ENCODE measurements at regions not wholly inside any gene's neighbourhood (a gene's known extent, or its start where the extent isn't known, plus 50 kb on each side); places are given as distances from the start of the nearest gene placed in this dataset.

DNA sequence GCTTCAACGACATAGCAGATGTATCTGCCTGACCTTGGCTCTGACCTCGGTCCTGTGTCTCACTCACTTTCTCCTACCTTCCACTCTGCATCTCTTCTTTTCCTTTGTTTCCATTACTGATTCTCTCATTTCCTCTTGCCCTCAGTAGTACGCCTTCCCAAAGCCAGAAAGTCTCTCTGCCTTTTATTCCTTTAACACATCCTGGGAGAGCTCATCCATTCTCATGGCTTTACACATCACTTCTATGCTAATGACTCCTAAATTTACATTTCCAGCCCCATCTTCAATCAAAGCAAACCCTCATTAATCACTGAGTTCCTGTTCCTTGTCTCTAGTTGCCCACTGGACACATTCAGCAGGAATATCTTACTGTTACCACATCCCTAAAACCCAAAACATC lies 938.6 kb downstream of the NTRK3 start:
- TF ChIP-seq, protein P1, sequence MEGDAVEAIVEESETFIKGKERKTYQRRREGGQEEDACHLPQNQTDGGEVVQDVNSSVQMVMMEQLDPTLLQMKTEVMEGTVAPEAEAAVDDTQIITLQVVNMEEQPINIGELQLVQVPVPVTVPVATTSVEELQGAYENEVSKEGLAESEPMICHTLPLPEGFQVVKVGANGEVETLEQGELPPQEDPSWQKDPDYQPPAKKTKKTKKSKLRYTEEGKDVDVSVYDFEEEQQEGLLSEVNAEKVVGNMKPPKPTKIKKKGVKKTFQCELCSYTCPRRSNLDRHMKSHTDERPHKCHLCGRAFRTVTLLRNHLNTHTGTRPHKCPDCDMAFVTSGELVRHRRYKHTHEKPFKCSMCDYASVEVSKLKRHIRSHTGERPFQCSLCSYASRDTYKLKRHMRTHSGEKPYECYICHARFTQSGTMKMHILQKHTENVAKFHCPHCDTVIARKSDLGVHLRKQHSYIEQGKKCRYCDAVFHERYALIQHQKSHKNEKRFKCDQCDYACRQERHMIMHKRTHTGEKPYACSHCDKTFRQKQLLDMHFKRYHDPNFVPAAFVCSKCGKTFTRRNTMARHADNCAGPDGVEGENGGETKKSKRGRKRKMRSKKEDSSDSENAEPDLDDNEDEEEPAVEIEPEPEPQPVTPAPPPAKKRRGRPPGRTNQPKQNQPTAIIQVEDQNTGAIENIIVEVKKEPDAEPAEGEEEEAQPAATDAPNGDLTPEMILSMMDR (IDR thresholded peaks at IDR 0.05; ENCODE audit: poor library complexity, severe bottlenecking) = no peak
- TF ChIP-seq MXI1 (conservative IDR thresholded peaks at IDR 0.05; ENCODE audit: poor library complexity, severe bottlenecking) = no peak
- no peak for TF ChIP-seq EZH2 (IDR thresholded peaks at IDR 0.05; ENCODE audit: borderline replicate concordance, insufficient read depth, low read length, poor library complexity, severe bottlenecking)
- no peak for TF ChIP-seq SMC3 (conservative IDR thresholded peaks at IDR 0.05; ENCODE audit: poor library complexity)
- no peak for TF ChIP-seq POLR2AphosphoS5 (IDR thresholded peaks at IDR 0.05)
- TF ChIP-seq EP300 (conservative IDR thresholded peaks at IDR 0.05; ENCODE audit: poor library complexity, severe bottlenecking) = no peak
- TF ChIP-seq TAF1 (IDR thresholded peaks at IDR 0.05; ENCODE audit: low read depth) = no peak
- no peak for TF ChIP-seq RAD21 (conservative IDR thresholded peaks at IDR 0.05)
- TF ChIP-seq, protein P2, sequence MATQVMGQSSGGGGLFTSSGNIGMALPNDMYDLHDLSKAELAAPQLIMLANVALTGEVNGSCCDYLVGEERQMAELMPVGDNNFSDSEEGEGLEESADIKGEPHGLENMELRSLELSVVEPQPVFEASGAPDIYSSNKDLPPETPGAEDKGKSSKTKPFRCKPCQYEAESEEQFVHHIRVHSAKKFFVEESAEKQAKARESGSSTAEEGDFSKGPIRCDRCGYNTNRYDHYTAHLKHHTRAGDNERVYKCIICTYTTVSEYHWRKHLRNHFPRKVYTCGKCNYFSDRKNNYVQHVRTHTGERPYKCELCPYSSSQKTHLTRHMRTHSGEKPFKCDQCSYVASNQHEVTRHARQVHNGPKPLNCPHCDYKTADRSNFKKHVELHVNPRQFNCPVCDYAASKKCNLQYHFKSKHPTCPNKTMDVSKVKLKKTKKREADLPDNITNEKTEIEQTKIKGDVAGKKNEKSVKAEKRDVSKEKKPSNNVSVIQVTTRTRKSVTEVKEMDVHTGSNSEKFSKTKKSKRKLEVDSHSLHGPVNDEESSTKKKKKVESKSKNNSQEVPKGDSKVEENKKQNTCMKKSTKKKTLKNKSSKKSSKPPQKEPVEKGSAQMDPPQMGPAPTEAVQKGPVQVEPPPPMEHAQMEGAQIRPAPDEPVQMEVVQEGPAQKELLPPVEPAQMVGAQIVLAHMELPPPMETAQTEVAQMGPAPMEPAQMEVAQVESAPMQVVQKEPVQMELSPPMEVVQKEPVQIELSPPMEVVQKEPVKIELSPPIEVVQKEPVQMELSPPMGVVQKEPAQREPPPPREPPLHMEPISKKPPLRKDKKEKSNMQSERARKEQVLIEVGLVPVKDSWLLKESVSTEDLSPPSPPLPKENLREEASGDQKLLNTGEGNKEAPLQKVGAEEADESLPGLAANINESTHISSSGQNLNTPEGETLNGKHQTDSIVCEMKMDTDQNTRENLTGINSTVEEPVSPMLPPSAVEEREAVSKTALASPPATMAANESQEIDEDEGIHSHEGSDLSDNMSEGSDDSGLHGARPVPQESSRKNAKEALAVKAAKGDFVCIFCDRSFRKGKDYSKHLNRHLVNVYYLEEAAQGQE (IDR thresholded peaks at IDR 0.05; ENCODE audit: borderline replicate concordance) = no peak
- H3K79me2 ChIP-seq (replicated peaks; ENCODE audit: insufficient read depth, low read length) = no peaks in the 10 kb centered on the region
- no peak overlapping the region for H3K27ac ChIP-seq (ENCODE audit: low read length)
- H3K9ac ChIP-seq (ENCODE audit: low read length) = no peak overlapping the region
- H2AFZ ChIP-seq (ENCODE audit: low read depth, low read length) = no peak overlapping the region
- H3K4me3 ChIP-seq (ENCODE audit: low read length) = no peak overlapping the region
- no peak overlapping the region for H3K4me2 ChIP-seq (ENCODE audit: low read length)
- no peaks in the 10 kb centered on the region for H3K36me3 ChIP-seq (ENCODE audit: insufficient read depth, low read length)
- no peaks in the 10 kb centered on the region for H3K9me3 ChIP-seq (ENCODE audit: low read length)
- H3K27me3 ChIP-seq (ENCODE audit: insufficient read depth, low read depth, low read length) = no peaks in the 10 kb centered on the region
- H3F3A ChIP-seq (ENCODE audit: insufficient read depth, low read length, poor library complexity, severe bottlenecking) = no peaks in the 10 kb centered on the region
- no peaks in the 10 kb centered on the region for H4K20me1 ChIP-seq (ENCODE audit: insufficient read depth)
- H3K9me2 ChIP-seq (ENCODE audit: insufficient read depth, low read length) = no peaks in the 10 kb centered on the region

DNA sequence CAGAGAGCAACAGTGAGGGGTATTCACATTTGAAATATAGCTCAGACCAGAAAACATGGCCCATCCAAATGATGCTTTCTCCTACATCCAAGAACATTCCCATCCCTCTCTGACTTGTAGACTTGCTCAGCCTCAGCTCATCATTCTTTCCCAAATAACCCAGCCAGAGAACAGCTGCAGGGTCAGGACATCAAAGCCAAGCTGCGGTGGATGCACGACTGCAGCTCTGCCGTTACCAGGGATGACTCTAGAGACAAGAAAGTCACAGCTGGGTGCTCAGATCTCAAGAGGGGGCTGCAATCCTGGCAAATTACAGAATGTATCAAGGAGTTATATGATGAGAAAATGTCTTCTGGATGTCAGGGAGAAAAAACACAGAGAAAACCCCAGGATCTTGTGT lies 944.3 kb downstream of the NTRK3 start:
- no peak overlapping the region for H3K4me2 ChIP-seq (ENCODE audit: low read length)
- TF ChIP-seq MXI1 (conservative IDR thresholded peaks at IDR 0.05; ENCODE audit: poor library complexity, severe bottlenecking) (no peak), SMC3 (conservative IDR thresholded peaks at IDR 0.05; ENCODE audit: poor library complexity) (no peak), TAF1 (IDR thresholded peaks at IDR 0.05; ENCODE audit: low read depth) (no peak), RAD21 (conservative IDR thresholded peaks at IDR 0.05) (no peak)
- no peaks in the 10 kb centered on the region for H3K27me3 ChIP-seq (ENCODE audit: insufficient read depth, low read depth, low read length)
- H3K9me2 ChIP-seq (ENCODE audit: insufficient read depth, low read length) = no peaks in the 10 kb centered on the region
- no peak overlapping the region for H3K27ac ChIP-seq (ENCODE audit: low read length)
- no peak overlapping the region for H3K9ac ChIP-seq (ENCODE audit: low read length)
- no peak overlapping the region for H2AFZ ChIP-seq (ENCODE audit: low read depth, low read length)
- H4K20me1 ChIP-seq (ENCODE audit: insufficient read depth) = no peaks in the 10 kb centered on the region
- no peaks in the 10 kb centered on the region for H3K9me3 ChIP-seq (ENCODE audit: low read length)
- no peaks in the 10 kb centered on the region for H3K79me2 ChIP-seq (replicated peaks; ENCODE audit: insufficient read depth, low read length)
- no peaks in the 10 kb centered on the region for H3K36me3 ChIP-seq (ENCODE audit: insufficient read depth, low read length)
- H3F3A ChIP-seq (ENCODE audit: insufficient read depth, low read length, poor library complexity, severe bottlenecking) = no peaks in the 10 kb centered on the region
- no peak overlapping the region for H3K4me3 ChIP-seq (ENCODE audit: low read length)

DNA sequence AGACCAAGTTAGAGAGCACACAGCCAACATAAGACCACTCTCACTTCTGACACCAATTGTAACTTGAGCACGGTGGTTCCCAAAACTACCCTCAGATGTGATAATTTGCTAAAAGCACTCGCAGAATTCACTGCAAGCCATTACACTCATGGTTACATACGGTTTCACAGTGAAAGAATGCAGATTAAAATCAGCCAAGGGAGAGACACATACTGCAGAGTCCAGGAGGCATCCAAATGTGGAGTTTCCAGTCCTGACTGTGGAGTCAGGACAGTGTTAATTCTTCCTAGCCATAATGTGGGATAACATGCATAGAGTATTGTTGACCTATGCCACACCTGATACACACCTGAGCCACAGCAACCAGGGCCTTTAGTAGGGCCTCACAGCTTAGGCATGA lies 956.4 kb downstream of the NTRK3 start:
- no peak overlapping the region for H3K4me2 ChIP-seq (ENCODE audit: low read length)
- H3K9ac ChIP-seq (ENCODE audit: low read length) = no peak overlapping the region
- TF ChIP-seq, protein P1 (IDR thresholded peaks at IDR 0.05; ENCODE audit: poor library complexity, severe bottlenecking) = no peak
- TF ChIP-seq TAF1 (IDR thresholded peaks at IDR 0.05; ENCODE audit: low read depth) (no peak), POLR2AphosphoS5 (IDR thresholded peaks at IDR 0.05) (no peak), RAD21 (conservative IDR thresholded peaks at IDR 0.05) (no peak), EZH2 (IDR thresholded peaks at IDR 0.05; ENCODE audit: borderline replicate concordance, insufficient read depth, low read length, poor library complexity, severe bottlenecking) (no peak), SMC3 (conservative IDR thresholded peaks at IDR 0.05; ENCODE audit: poor library complexity) (no peak), MXI1 (conservative IDR thresholded peaks at IDR 0.05; ENCODE audit: poor library complexity, severe bottlenecking) (no peak), EP300 (conservative IDR thresholded peaks at IDR 0.05; ENCODE audit: poor library complexity, severe bottlenecking) (no peak)
- TF ChIP-seq, protein P2 (IDR thresholded peaks at IDR 0.05; ENCODE audit: borderline replicate concordance) = no peak
- H3K9me3 ChIP-seq (ENCODE audit: low read length) = no peaks in the 10 kb centered on the region
- H3K4me3 ChIP-seq (ENCODE audit: low read length) = no peak overlapping the region
- no peak overlapping the region for H2AFZ ChIP-seq (ENCODE audit: low read depth, low read length)
- no peaks in the 10 kb centered on the region for H3K79me2 ChIP-seq (replicated peaks; ENCODE audit: insufficient read depth, low read length)
- H3K36me3 ChIP-seq (ENCODE audit: insufficient read depth, low read length) = no peaks in the 10 kb centered on the region
- H4K20me1 ChIP-seq (ENCODE audit: insufficient read depth) = no peaks in the 10 kb centered on the region
- H3K27me3 ChIP-seq (ENCODE audit: insufficient read depth, low read depth, low read length) = no peaks in the 10 kb centered on the region
- H3K9me2 ChIP-seq (ENCODE audit: insufficient read depth, low read length) = no peaks in the 10 kb centered on the region
- H3K27ac ChIP-seq (ENCODE audit: low read length) = no peak overlapping the region
- no peaks in the 10 kb centered on the region for H3F3A ChIP-seq (ENCODE audit: insufficient read depth, low read length, poor library complexity, severe bottlenecking)

All from neural cell (in vitro differentiated cells).